ENCODE measurements at regions not wholly inside any gene's neighbourhood (a gene's known extent, or its start where the extent isn't known, plus 50 kb on each side); places are given as distances from the start of the nearest gene placed in this dataset.

- no peak for TF ChIP-seq CTCF (IDR thresholded peaks at IDR 0.05)
- TF ChIP-seq POLR2A (IDR thresholded peaks at IDR 0.05): no peak
These were observed 446.4 kb upstream of the CADM1 start for GRCh38 chr11:115950660-115951059.

All from esophagus squamous epithelium (tissue), 4 donors.